ENCODE measurements at regions not wholly inside any gene's neighbourhood (a gene's known extent, or its start where the extent isn't known, plus 50 kb on each side); places are given as distances from the start of the nearest gene placed in this dataset.

- Histone ChIP-seq H3K36me3 (ENCODE audit: control insufficient read depth in 4 of 4, insufficient read depth in 4 of 4, low read length in 4 of 4) (no peaks in the 10 kb centered on the region), H3K27me3 (ENCODE audit: control insufficient read depth in 3 of 3, insufficient read depth in 3 of 3, low read length in 2 of 3) (no peaks in the 10 kb centered on the region), H3K27ac (ENCODE audit: low read depth in 1 of 2, low read length in 1 of 2) (no peak overlapping the region), H3K4me1 (ENCODE audit: control insufficient read depth in 5 of 5, insufficient read depth in 5 of 5, low read length in 5 of 5) (peaks cover 0 to 3% (median 0%) of the 10 kb centered on the region in 5 donors), H3K4me3 (no peak overlapping the region), H3K9me3 (ENCODE audit: control insufficient read depth in 4 of 4, insufficient read depth in 3 of 4, low read length in 3 of 4) (no peaks in the 10 kb centered on the region), H3K9ac (ENCODE audit: insufficient read depth in 1 of 2, low read length in 2 of 2) (no peak overlapping the region)
- no peak for DNase-seq
- no peak for ATAC-seq (ENCODE audit: insufficient read depth, low FRiP score)
- 72% methylated on average over 15 of the region's 15 CpGs for WGBS, 2 donors
- TF ChIP-seq, protein P1, sequence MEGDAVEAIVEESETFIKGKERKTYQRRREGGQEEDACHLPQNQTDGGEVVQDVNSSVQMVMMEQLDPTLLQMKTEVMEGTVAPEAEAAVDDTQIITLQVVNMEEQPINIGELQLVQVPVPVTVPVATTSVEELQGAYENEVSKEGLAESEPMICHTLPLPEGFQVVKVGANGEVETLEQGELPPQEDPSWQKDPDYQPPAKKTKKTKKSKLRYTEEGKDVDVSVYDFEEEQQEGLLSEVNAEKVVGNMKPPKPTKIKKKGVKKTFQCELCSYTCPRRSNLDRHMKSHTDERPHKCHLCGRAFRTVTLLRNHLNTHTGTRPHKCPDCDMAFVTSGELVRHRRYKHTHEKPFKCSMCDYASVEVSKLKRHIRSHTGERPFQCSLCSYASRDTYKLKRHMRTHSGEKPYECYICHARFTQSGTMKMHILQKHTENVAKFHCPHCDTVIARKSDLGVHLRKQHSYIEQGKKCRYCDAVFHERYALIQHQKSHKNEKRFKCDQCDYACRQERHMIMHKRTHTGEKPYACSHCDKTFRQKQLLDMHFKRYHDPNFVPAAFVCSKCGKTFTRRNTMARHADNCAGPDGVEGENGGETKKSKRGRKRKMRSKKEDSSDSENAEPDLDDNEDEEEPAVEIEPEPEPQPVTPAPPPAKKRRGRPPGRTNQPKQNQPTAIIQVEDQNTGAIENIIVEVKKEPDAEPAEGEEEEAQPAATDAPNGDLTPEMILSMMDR (IDR thresholded peaks at IDR 0.05; ENCODE audit: control extremely low read depth, extremely low read depth) = no peak
These were observed 79.0 kb upstream of the ZNF536 start for GRCh38 chr19:30293051-30293785.

DNA sequence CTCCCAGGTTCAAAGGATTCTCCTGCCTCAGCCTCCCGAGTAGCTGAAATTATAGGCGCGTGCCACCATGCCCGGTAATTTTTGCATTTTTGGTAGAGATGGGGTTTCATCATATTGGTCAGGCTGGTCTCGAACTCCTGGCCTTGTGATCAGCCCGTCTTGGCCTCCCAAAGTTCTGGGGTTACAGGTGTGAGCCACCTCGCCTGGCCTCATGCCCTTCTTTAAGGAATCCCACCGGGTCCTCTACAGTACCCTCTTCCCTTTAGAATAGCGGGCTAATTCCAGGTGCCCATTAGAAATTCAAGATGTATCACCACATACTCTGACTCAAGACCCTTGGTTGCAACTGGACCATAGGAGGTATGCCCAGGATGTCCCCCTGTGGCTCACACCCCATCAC lies 74.2 kb upstream of the ZNF536 start:
- no peak for ATAC-seq (ENCODE audit: insufficient read depth, low FRiP score)

DNA sequence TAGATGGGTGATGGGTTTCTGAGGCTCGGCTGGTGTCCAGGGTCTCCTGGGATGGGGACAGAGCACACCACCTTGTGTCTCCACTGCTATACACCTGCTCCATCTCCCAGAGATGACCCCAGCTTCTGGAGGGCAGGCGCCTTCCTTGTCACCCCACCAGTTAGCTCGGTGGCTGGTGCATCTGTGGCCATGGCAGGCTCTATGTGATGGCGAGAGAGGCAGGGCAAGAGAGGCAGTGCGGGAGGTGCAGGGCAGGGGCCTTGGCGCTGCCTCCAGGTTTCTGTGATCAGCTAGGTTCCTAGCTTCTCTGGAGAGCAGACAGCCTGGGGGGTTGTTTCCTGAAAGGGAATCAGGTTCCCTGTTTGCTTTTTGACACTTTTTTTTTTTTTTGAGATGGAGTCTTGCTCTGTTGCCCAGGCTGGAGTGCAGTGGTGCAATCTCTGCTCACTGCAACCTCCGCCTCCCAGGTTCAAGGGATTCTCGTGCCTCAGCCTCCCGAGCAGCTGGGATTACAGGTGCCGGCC lies 69.0 kb upstream of the ZNF536 start:
- TF ChIP-seq, protein P1 (IDR thresholded peaks at IDR 0.05; ENCODE audit: control extremely low read depth, extremely low read depth) = no peak
- Histone ChIP-seq H3K27me3 (ENCODE audit: control insufficient read depth in 3 of 3, insufficient read depth in 3 of 3, low read length in 2 of 3) (no peaks in the 10 kb centered on the region), H3K9ac (ENCODE audit: insufficient read depth in 1 of 2, low read length in 2 of 2) (no peak overlapping the region), H3K27ac (ENCODE audit: low read depth in 1 of 2, low read length in 1 of 2) (no peak overlapping the region), H3K4me1 (ENCODE audit: control insufficient read depth in 5 of 5, insufficient read depth in 5 of 5, low read length in 5 of 5) (no peaks in the 10 kb centered on the region), H3K36me3 (ENCODE audit: control insufficient read depth in 4 of 4, insufficient read depth in 4 of 4, low read length in 4 of 4) (no peaks in the 10 kb centered on the region), H3K9me3 (ENCODE audit: control insufficient read depth in 4 of 4, insufficient read depth in 3 of 4, low read length in 3 of 4) (no peaks in the 10 kb centered on the region), H3K4me3 (no peak overlapping the region)
- DNase-seq (no peak), ATAC-seq (ENCODE audit: insufficient read depth, low FRiP score) (no peak)
- 86% methylated on average over 10 of the region's 10 CpGs for WGBS, 2 donors

More for the DNA sequence above, 74.2 kb upstream of the ZNF536 start:
- TF ChIP-seq, protein P1 (IDR thresholded peaks at IDR 0.05; ENCODE audit: control extremely low read depth, extremely low read depth) = no peak
- H3K27me3 ChIP-seq (ENCODE audit: control insufficient read depth in 3 of 3, insufficient read depth in 3 of 3, low read length in 2 of 3) = no peaks in the 10 kb centered on the region
- H3K4me1 ChIP-seq (ENCODE audit: control insufficient read depth in 5 of 5, insufficient read depth in 5 of 5, low read length in 5 of 5) = peaks cover 0 to 3% (median 0%) of the 10 kb centered on the region in 5 donors
- no peak overlapping the region for H3K4me3 ChIP-seq
- DNase-seq = no peak
- 89 to 93% methylated on average over 9 of the region's 9 CpGs for WGBS, 2 donors
- no peaks in the 10 kb centered on the region for H3K36me3 ChIP-seq (ENCODE audit: control insufficient read depth in 4 of 4, insufficient read depth in 4 of 4, low read length in 4 of 4)
- no peak overlapping the region for H3K9ac ChIP-seq (ENCODE audit: insufficient read depth in 1 of 2, low read length in 2 of 2)
- no peaks in the 10 kb centered on the region for H3K9me3 ChIP-seq (ENCODE audit: control insufficient read depth in 4 of 4, insufficient read depth in 3 of 4, low read length in 3 of 4)
- no peak overlapping the region for H3K27ac ChIP-seq (ENCODE audit: low read depth in 1 of 2, low read length in 1 of 2)
